Liver (tissue), 8 donors: ENCODE measurements at regions not wholly inside any gene's neighbourhood (a gene's known extent, or its start where the extent isn't known, plus 50 kb on each side); places are given as distances from the start of the nearest gene placed in this dataset.

Experiments
- DNase-seq: peaks from one replicate; pipeline ENCODE4 v3.0.0-alpha.2; 2017; ENCODE audit warnings: low spot score
- H3K27ac ChIP-seq, 2 donors: one replicate each; pipeline ENCODE4 v1.7.0; 2013; ENCODE audit warnings: inconsistent platforms in 2 of 2, low read length in 2 of 2, control low read depth in 1 of 2, low read depth in 1 of 2, mild to moderate bottlenecking in 1 of 2
- H3K27me3 ChIP-seq, 4 donors: one replicate each; pipeline versions ENCODE4 v1.6.1 to v1.7.0; 2013; ENCODE audit warnings: low read length in 3 of 4, inconsistent platforms in 1 of 4, mild to moderate bottlenecking in 1 of 4, moderate library complexity in 1 of 4; ENCODE audit not compliant: control insufficient read depth in 4 of 4, insufficient read depth in 4 of 4
- H3K36me3 ChIP-seq, 4 donors: one replicate each; pipeline versions ENCODE4 v1.6.1 to v1.7.0; 2013; ENCODE audit warnings: low read length in 3 of 4, mild to moderate bottlenecking in 3 of 4, low read depth in 1 of 4, moderate library complexity in 1 of 4; ENCODE audit not compliant: control insufficient read depth in 4 of 4, insufficient read depth in 3 of 4
- H3K4me1 ChIP-seq, 4 donors: one replicate each; pipeline versions ENCODE4 v1.6.1 to v1.7.0; 2013; ENCODE audit warnings: low read length in 3 of 4, mild to moderate bottlenecking in 3 of 4, moderate library complexity in 1 of 4; ENCODE audit not compliant: control insufficient read depth in 4 of 4, insufficient read depth in 4 of 4
- H3K4me3 ChIP-seq, 3 donors: one replicate each; pipeline versions ENCODE4 v1.6.1 to v1.7.0; 2013; ENCODE audit warnings: low read length in 3 of 3, control low read depth in 1 of 3, low read depth in 1 of 3, mild to moderate bottlenecking in 1 of 3
- H3K9ac ChIP-seq, 2 donors: one replicate each; pipeline ENCODE4 v1.7.0; 2013; ENCODE audit warnings: low read length in 2 of 2, mild to moderate bottlenecking in 2 of 2, moderate library complexity in 2 of 2, control low read depth in 1 of 2, low read depth in 1 of 2
- H3K9me3 ChIP-seq, 4 donors: one replicate each; pipeline versions ENCODE4 v1.6.1 to v1.7.0; 2013; ENCODE audit warnings: low read length in 3 of 4; ENCODE audit not compliant: control insufficient read depth in 4 of 4
- CTCF ChIP-seq: fragments of 150-350 bp; IDR thresholded peaks from 2 replicates; pipeline ENCODE4 v1.5.1; 2017; ENCODE audit warnings: improper control_type of control experiment, low read depth, low read length; ENCODE audit not compliant: missing input control
- EGR1 ChIP-seq, 2 donors: IDR thresholded peaks; 2 replicates each; pipeline ENCODE4 v1.6.1; 2016 to 2018; ENCODE audit warnings: antibody characterized with exemption in 2 of 2, low read depth in 2 of 2
- FOXA1 ChIP-seq: IDR thresholded peaks from 2 replicates; pipeline ENCODE4 v1.6.1; 2016; ENCODE audit warnings: antibody characterized with exemption
- FOXA2 ChIP-seq: IDR thresholded peaks from 2 replicates; pipeline ENCODE4 v1.6.1; 2016; ENCODE audit warnings: antibody characterized with exemption
- GABPA ChIP-seq, 2 donors: IDR thresholded peaks in 1 of 2; conservative IDR thresholded peaks in 1 of 2; 2 replicates each; pipeline ENCODE4 v1.6.1; 2016; ENCODE audit warnings: antibody characterized with exemption in 2 of 2, mild to moderate bottlenecking in 1 of 2, moderate library complexity in 1 of 2
- HNF4A ChIP-seq, 2 donors: conservative IDR thresholded peaks; 2 replicates each; pipeline ENCODE4 v1.6.1; 2016; ENCODE audit warnings: antibody characterized with exemption in 2 of 2, mild to moderate bottlenecking in 2 of 2
- HNF4G ChIP-seq: IDR thresholded peaks from 2 replicates; pipeline ENCODE4 v1.6.1; 2016; ENCODE audit warnings: antibody characterized with exemption
- JUND ChIP-seq, 2 donors: IDR thresholded peaks; 2 replicates each; pipeline ENCODE4 v1.6.1; 2016; ENCODE audit warnings: antibody characterized with exemption in 2 of 2
- NR2F2 ChIP-seq: IDR thresholded peaks from 2 replicates; pipeline ENCODE4 v1.6.1; 2016; ENCODE audit warnings: antibody characterized with exemption
- RAD21 ChIP-seq, 2 donors: IDR thresholded peaks; 2 replicates each; pipeline ENCODE4 v1.6.1; 2016; ENCODE audit warnings: antibody characterized with exemption in 2 of 2, mild to moderate bottlenecking in 2 of 2
- RXRA ChIP-seq, 2 donors: IDR thresholded peaks; 2 replicates each; pipeline ENCODE4 v1.6.1; 2017 to 2018; ENCODE audit warnings: antibody characterized with exemption in 2 of 2, mild to moderate bottlenecking in 1 of 2
- SP1 ChIP-seq: IDR thresholded peaks from 2 replicates; pipeline ENCODE4 v1.6.1; 2018; ENCODE audit warnings: antibody characterized with exemption, mild to moderate bottlenecking
- TAF1 ChIP-seq: conservative IDR thresholded peaks from 2 replicates; pipeline ENCODE4 v1.6.1; 2016; ENCODE audit warnings: antibody characterized with exemption, mild to moderate bottlenecking
- YY1 ChIP-seq: IDR thresholded peaks from 2 replicates; pipeline ENCODE4 v1.6.1; 2016; ENCODE audit warnings: antibody characterized with exemption, mild to moderate bottlenecking
- WGBS: extraction: QIAGEN DNeasy Blood & Tissue Kit; methylation state at CpG from one replicate; pipeline ENCODE4 v1.1.7; 2013; 5-methylcytosine and 5-hydroxymethylcytosine counted together
- TF ChIP-seq, protein P1 (sequence below): IDR thresholded peaks from 2 replicates; pipeline ENCODE4 v1.6.1; 2016; ENCODE audit warnings: antibody characterized with exemption, mild to moderate bottlenecking
- TF ChIP-seq, protein P2 (sequence below): IDR thresholded peaks from 2 replicates; pipeline ENCODE4 v1.6.1; 2016; ENCODE audit warnings: antibody characterized with exemption
- TF ChIP-seq, protein P3 (sequence below): IDR thresholded peaks from 2 replicates; pipeline ENCODE4 v1.6.1; 2016; ENCODE audit warnings: antibody characterized with exemption
- donor health status: healthy.
- donor health status: healthy.
- donor health status: healthy.
- donor health status: healthy.
- donor health status: healthy.

- Histone ChIP-seq H3K9me3 (no peaks in the 10 kb centered on the region), H3K27me3 (no peaks in the 10 kb centered on the region), H3K36me3 (no peaks in the 10 kb centered on the region), H3K4me1 (no peaks in the 10 kb centered on the region), H3K9ac (no peak overlapping the region), H3K27ac (no peak overlapping the region), H3K4me3 (no peak overlapping the region)
- DNase-seq = no peak
- 84% methylated on average over 2 of the region's 2 CpGs for WGBS
- TF ChIP-seq SP1 (no peak), HNF4G (no peak), RAD21 (IDR thresholded peaks at IDR 0.05) (no peak), FOXA2 (no peak), HNF4A (conservative IDR thresholded peaks at IDR 0.05) (no peak), FOXA1 (no peak), JUND (IDR thresholded peaks at IDR 0.05) (no peak), NR2F2 (no peak), RXRA (IDR thresholded peaks at IDR 0.05) (no peak)
- TF ChIP-seq, protein P1, sequence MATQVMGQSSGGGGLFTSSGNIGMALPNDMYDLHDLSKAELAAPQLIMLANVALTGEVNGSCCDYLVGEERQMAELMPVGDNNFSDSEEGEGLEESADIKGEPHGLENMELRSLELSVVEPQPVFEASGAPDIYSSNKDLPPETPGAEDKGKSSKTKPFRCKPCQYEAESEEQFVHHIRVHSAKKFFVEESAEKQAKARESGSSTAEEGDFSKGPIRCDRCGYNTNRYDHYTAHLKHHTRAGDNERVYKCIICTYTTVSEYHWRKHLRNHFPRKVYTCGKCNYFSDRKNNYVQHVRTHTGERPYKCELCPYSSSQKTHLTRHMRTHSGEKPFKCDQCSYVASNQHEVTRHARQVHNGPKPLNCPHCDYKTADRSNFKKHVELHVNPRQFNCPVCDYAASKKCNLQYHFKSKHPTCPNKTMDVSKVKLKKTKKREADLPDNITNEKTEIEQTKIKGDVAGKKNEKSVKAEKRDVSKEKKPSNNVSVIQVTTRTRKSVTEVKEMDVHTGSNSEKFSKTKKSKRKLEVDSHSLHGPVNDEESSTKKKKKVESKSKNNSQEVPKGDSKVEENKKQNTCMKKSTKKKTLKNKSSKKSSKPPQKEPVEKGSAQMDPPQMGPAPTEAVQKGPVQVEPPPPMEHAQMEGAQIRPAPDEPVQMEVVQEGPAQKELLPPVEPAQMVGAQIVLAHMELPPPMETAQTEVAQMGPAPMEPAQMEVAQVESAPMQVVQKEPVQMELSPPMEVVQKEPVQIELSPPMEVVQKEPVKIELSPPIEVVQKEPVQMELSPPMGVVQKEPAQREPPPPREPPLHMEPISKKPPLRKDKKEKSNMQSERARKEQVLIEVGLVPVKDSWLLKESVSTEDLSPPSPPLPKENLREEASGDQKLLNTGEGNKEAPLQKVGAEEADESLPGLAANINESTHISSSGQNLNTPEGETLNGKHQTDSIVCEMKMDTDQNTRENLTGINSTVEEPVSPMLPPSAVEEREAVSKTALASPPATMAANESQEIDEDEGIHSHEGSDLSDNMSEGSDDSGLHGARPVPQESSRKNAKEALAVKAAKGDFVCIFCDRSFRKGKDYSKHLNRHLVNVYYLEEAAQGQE = no peak
These were observed 81.7 kb downstream of the PERP start for GRCh38 chr6:138025528-138025978.

DNA sequence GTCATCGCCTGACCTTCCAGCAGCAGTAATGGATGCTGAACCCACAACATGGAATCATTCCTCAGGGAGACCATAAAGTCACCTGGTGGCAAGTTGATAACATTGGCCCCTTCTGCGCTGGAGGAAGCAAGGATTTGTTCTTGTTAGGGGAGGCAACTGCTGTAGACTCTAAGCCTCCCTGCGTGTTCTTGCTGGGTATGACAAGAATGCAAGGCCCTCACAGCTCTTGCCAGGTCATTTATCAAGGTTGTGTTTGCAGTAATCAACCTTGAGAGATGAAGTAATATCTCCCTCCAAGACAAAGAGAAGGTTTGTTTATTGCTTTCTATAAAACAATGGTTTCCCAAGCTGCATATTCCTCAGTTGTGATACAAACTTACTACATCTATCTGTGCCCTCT is 80.9 kb downstream of the PERP start:
- Histone ChIP-seq H3K4me1 (no peaks in the 10 kb centered on the region), H3K9ac (no peak overlapping the region), H3K4me3 (no peak overlapping the region), H3K27ac (no peak overlapping the region), H3K27me3 (no peaks in the 10 kb centered on the region), H3K9me3 (no peaks in the 10 kb centered on the region), H3K36me3 (no peaks in the 10 kb centered on the region)
- 88% methylated on average over 3 of the region's 3 CpGs for WGBS
- no peak for DNase-seq
- TF ChIP-seq GABPA (IDR thresholded peaks at IDR 0.05 in 1 of 2, conservative IDR thresholded peaks at IDR 0.05 in 1 of 2) (no peak), HNF4G (no peak), JUND (IDR thresholded peaks at IDR 0.05) (no peak), FOXA2 (no peak), SP1 (no peak), NR2F2 (no peak)
- TF ChIP-seq, protein P2, sequence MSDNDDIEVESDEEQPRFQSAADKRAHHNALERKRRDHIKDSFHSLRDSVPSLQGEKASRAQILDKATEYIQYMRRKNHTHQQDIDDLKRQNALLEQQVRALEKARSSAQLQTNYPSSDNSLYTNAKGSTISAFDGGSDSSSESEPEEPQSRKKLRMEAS = no peak

DNA sequence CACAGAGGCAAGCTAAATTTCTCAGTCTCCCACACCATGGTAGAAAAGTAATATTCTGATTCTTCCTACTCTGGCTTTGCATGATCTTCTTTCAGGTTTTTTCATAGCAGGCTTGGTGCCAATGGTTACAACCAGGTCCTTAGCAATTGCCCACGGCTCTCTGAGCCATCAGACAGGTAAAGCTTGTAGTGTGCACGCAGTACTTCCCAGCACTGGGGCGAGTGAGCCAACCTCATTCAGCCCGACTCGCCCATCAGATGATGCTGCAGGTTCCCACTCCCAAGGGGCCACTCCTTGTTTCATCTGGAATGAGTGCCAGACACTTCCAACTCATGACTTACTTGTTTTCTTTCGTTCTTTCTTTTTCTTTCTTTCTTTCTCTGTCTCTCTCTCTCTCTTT is 78.3 kb downstream of the PERP start:
- H3K27ac ChIP-seq = no peak overlapping the region
- no peak overlapping the region for H3K4me3 ChIP-seq
- no peaks in the 10 kb centered on the region for H3K27me3 ChIP-seq
- WGBS = 79% methylated on average over 6 of the region's 6 CpGs
- TF ChIP-seq CTCF (no peak), YY1 (no peak), HNF4G (no peak), TAF1 (no peak), RXRA (IDR thresholded peaks at IDR 0.05) (no peak), HNF4A (conservative IDR thresholded peaks at IDR 0.05) (no peak), NR2F2 (no peak), EGR1 (IDR thresholded peaks at IDR 0.05; ENCODE audit: low read depth in 2 of 2) (no peak), GABPA (IDR thresholded peaks at IDR 0.05 in 1 of 2, conservative IDR thresholded peaks at IDR 0.05 in 1 of 2) (no peak), JUND (IDR thresholded peaks at IDR 0.05) (no peak), RAD21 (IDR thresholded peaks at IDR 0.05) (no peak), SP1 (no peak)
- TF ChIP-seq, protein P3, sequence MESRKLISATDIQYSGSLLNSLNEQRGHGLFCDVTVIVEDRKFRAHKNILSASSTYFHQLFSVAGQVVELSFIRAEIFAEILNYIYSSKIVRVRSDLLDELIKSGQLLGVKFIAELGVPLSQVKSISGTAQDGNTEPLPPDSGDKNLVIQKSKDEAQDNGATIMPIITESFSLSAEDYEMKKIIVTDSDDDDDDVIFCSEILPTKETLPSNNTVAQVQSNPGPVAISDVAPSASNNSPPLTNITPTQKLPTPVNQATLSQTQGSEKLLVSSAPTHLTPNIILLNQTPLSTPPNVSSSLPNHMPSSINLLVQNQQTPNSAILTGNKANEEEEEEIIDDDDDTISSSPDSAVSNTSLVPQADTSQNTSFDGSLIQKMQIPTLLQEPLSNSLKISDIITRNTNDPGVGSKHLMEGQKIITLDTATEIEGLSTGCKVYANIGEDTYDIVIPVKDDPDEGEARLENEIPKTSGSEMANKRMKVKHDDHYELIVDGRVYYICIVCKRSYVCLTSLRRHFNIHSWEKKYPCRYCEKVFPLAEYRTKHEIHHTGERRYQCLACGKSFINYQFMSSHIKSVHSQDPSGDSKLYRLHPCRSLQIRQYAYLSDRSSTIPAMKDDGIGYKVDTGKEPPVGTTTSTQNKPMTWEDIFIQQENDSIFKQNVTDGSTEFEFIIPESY = no peak
- no peaks in the 10 kb centered on the region for H3K9me3 ChIP-seq
- no peaks in the 10 kb centered on the region for H3K36me3 ChIP-seq
- DNase-seq = no peak
- no peaks in the 10 kb centered on the region for H3K4me1 ChIP-seq
- H3K9ac ChIP-seq = no peak overlapping the region
